GM12864 (cell line): ENCODE measurements at regions not wholly inside any gene's neighbourhood (a gene's known extent, or its start where the extent isn't known, plus 50 kb on each side); places are given as distances from the start of the nearest gene placed in this dataset.
"Not testable (repeated sequence)": the region's sequence is repeated elsewhere in the genome, so short reads cannot be mapped to it uniquely, and the experiment has no call there.

Experiments
- DNase-seq: peaks from one replicate; pipeline ENCODE4 v3.0.0-alpha.2; 2011; ENCODE audit warnings: low read depth
- H3K4me3 ChIP-seq: 2 replicates; pipeline ENCODE4 v1.5.1; 2011; ENCODE audit warnings: mild to moderate bottlenecking, low read depth, low read length, control low read depth
- CTCF ChIP-seq: IDR thresholded peaks from 2 replicates; pipeline ENCODE4 v1.5.1; 2011; ENCODE audit warnings: low read depth, mild to moderate bottlenecking, moderate library complexity, low read length, control low read depth, inconsistent platforms; ENCODE audit errors: missing control alignments

- H3K4me3 ChIP-seq: no peak overlapping the region
- no peak for DNase-seq
- TF ChIP-seq CTCF: no peak
Observed at GRCh38 chr4:137890812-137891211, 351.3 kb downstream of the SLC7A11 start.

GRCh38 chr4:137881641-137882040 is 349.3 kb upstream of the PCDH18 start:
- no peak overlapping the region for H3K4me3 ChIP-seq
- no peak for TF ChIP-seq CTCF
- no peak for DNase-seq

- DNase-seq, H3K4me3 ChIP-seq: not testable (repeated sequence)
Observed at GRCh38 chr4:137868067-137868466, 335.8 kb upstream of the PCDH18 start.

- DNase-seq: no peak
- no peak for TF ChIP-seq CTCF
- no peak overlapping the region for H3K4me3 ChIP-seq
Observed at GRCh38 chr4:137866671-137867070, 334.4 kb upstream of the PCDH18 start.

- no peak overlapping the region for H3K4me3 ChIP-seq
- no peak for DNase-seq
- TF ChIP-seq CTCF: peak; percentile 8
Observed at GRCh38 chr4:137861682-137862081, 329.4 kb upstream of the PCDH18 start.

GRCh38 chr4:137853424-137853823 is 321.1 kb upstream of the PCDH18 start:
- DNase-seq: no peak
- no peak for TF ChIP-seq CTCF

GRCh38 chr4:137852326-137852725 is 320.0 kb upstream of the PCDH18 start:
- no peak overlapping the region for H3K4me3 ChIP-seq
- DNase-seq: no peak
- no peak for TF ChIP-seq CTCF

More at GRCh38 chr4:137853424-137853823, 321.1 kb upstream of the PCDH18 start:
- no peak overlapping the region for H3K4me3 ChIP-seq

- H3K4me3 ChIP-seq: no peak overlapping the region
- no peak for DNase-seq
- TF ChIP-seq CTCF: no peak
Observed at GRCh38 chr4:137851435-137851834, 319.1 kb upstream of the PCDH18 start.

- H3K4me3 ChIP-seq, DNase-seq: not testable (repeated sequence)
Observed at GRCh38 chr4:137827945-137828344, 295.7 kb upstream of the PCDH18 start.
